ENCODE measurements at regions not wholly inside any gene's neighbourhood (a gene's known extent, or its start where the extent isn't known, plus 50 kb on each side); places are given as distances from the start of the nearest gene placed in this dataset.

- no peak for DNase-seq
Observed at GRCh38 chr5:15260356-15261268, 239.4 kb upstream of the FBXL7 start.

GRCh38 chr5:15256485-15256884 is 243.5 kb upstream of the FBXL7 start:
- DNase-seq, result no peak

GRCh38 chr5:15255576-15255975 is 244.4 kb upstream of the FBXL7 start:
- no peak for DNase-seq

GRCh38 chr5:15254607-15255006 is 245.4 kb upstream of the FBXL7 start:
- no peak for DNase-seq

GRCh38 chr5:15252331-15252730 is 247.6 kb upstream of the FBXL7 start:
- DNase-seq, result no peak

- no peak for DNase-seq
Observed at GRCh38 chr5:15249152-15249551, 250.8 kb upstream of the FBXL7 start.

GRCh38 chr5:15248731-15249130 is 251.2 kb upstream of the FBXL7 start:
- no peak for DNase-seq

- no peak for DNase-seq
Observed at GRCh38 chr5:15245913-15246312, 254.1 kb upstream of the FBXL7 start.

- DNase-seq, result no peak
Observed at GRCh38 chr5:15243301-15244020, 256.5 kb upstream of the FBXL7 start.

GRCh38 chr5:15241216-15241821 is 258.7 kb upstream of the FBXL7 start:
- no peak for DNase-seq

GRCh38 chr5:15238006-15238405 is 262.0 kb upstream of the FBXL7 start:
- DNase-seq, result no peak

- no peak for DNase-seq
Observed at GRCh38 chr5:15236911-15237508, 263.0 kb upstream of the FBXL7 start.

- DNase-seq, result no peak
Observed at GRCh38 chr5:15234911-15235310, 265.1 kb upstream of the FBXL7 start.

GRCh38 chr5:15234366-15234765 is 265.6 kb upstream of the FBXL7 start:
- DNase-seq, result no peak

- DNase-seq, result no peak
Observed at GRCh38 chr5:15233566-15233965, 266.4 kb upstream of the FBXL7 start.

GRCh38 chr5:15222156-15222555 is 277.8 kb upstream of the FBXL7 start:
- DNase-seq, result no peak

- no peak for DNase-seq
Observed at GRCh38 chr5:15220642-15221173, 279.3 kb upstream of the FBXL7 start.

GRCh38 chr5:15215056-15215455 is 284.9 kb upstream of the FBXL7 start:
- DNase-seq, result no peak

GRCh38 chr5:15214010-15214409 is 286.0 kb upstream of the FBXL7 start:
- DNase-seq, result no peak

- DNase-seq, result no peak
Observed at GRCh38 chr5:15209053-15209762, 290.8 kb upstream of the FBXL7 start.

GRCh38 chr5:15206133-15206532 is 293.8 kb upstream of the FBXL7 start:
- no peak for DNase-seq

GRCh38 chr5:15203376-15203775 is 296.6 kb upstream of the FBXL7 start:
- DNase-seq, result no peak

All from CD4-positive, alpha-beta T cell treated with Interleukin-6 for 4 hours (primary cell).